Endothelial cell of umbilical vein (primary cell): ENCODE measurements at regions not wholly inside any gene's neighbourhood (a gene's known extent, or its start where the extent isn't known, plus 50 kb on each side); places are given as distances from the start of the nearest gene placed in this dataset.

ENCODE experiments used
- BruUV-seq: library from RNA; stranded (reverse); fragments of 400-500 nt; replicated peaks from 2 replicates; lab custom pipeline; 2021; lab: Mats Ljungman, UMichigan
- CTCF ChIA-PET: fragments of 300-600, 350-600 bp; sonication (Branson Sonifier 250); formaldehyde crosslinking; loops from one replicate; lab custom pipeline; 2021; ENCODE audit warnings: antibody characterized with exemption, inconsistent platforms; lab: Charles Lee
- POLR2A ChIA-PET: fragments of 300-600, 350-600 bp; sonication (Branson Sonifier 250); formaldehyde crosslinking; loops from one replicate; lab custom pipeline; 2021; ENCODE audit warnings: antibody characterized with exemption, inconsistent platforms; lab: Charles Lee
- DNase-seq: peaks from one replicate; pipeline ENCODE4 v3.0.0-alpha.2; 2011; ENCODE audit warnings: low read depth, low spot score
- FAIRE-seq: peaks from 2 replicates; lab custom pipeline; 2011; peaks lifted over from hg19 to GRCh38; lab: Jason Lieb, UNC
- H2AFZ ChIP-seq: 2 replicates; pipeline ENCODE4 v1.6.0; 2012; ENCODE audit warnings: low read depth, low read length, control low read depth, inconsistent platforms
- H3K27ac ChIP-seq: 2 replicates; pipeline ENCODE4 v1.5.1; 2011; ENCODE audit warnings: low read depth, mild to moderate bottlenecking, control low read depth, low read length, moderate library complexity; ENCODE audit not compliant: insufficient read depth
- H3K27me3 ChIP-seq, 2 experiments: 2 replicates each; pipeline versions ENCODE4 v1.6.0 to v1.6.1; 2011; ENCODE audit warnings: low read length in 2 of 2, mixed read lengths in 1 of 2; ENCODE audit not compliant: control insufficient read depth in 2 of 2, insufficient read depth in 2 of 2
- H3K36me3 ChIP-seq, 2 experiments: 2 replicates in 1 of 2; 3 replicates in 1 of 2; pipeline ENCODE4 v1.5.1; 2011; ENCODE audit warnings: low read length in 2 of 2, mild to moderate bottlenecking in 1 of 2, moderate library complexity in 1 of 2; ENCODE audit not compliant: control insufficient read depth in 2 of 2, insufficient read depth in 2 of 2; ENCODE audit errors: extremely low read depth in 1 of 2
- H3K4me1 ChIP-seq: 3 replicates; pipeline ENCODE4 v1.5.1; 2011; ENCODE audit warnings: mild to moderate bottlenecking, low read length; ENCODE audit not compliant: control insufficient read depth, insufficient read depth; ENCODE audit errors: extremely low read depth
- H3K4me2 ChIP-seq: 2 replicates; pipeline ENCODE4 v1.6.1; 2011; ENCODE audit warnings: low read length, control low read depth, mixed read lengths; ENCODE audit not compliant: insufficient read depth
- H3K4me3 ChIP-seq, 3 experiments: fragments of 200-600 bp in 1 of 3; sonication (generic), shearing (Covaris generic) in 1 of 3; replicated peaks in 1 of 3; 2 replicates each; pipeline ENCODE4 v1.5.1; 2011 to 2016; ENCODE audit warnings: control low read depth in 3 of 3, low read length in 3 of 3, mild to moderate bottlenecking in 2 of 3, inconsistent platforms in 1 of 3, low read depth in 1 of 3, moderate library complexity in 1 of 3; ENCODE audit not compliant: insufficient read depth in 1 of 3
- H3K79me2 ChIP-seq: 2 replicates; pipeline ENCODE4 v1.6.0; 2012; ENCODE audit warnings: low read length, inconsistent platforms; ENCODE audit not compliant: control insufficient read depth, insufficient read depth
- H3K9ac ChIP-seq: replicated peaks from 2 replicates; pipeline ENCODE3; 2011; ENCODE audit warnings: low read length, control low read depth; ENCODE audit not compliant: insufficient read depth; ENCODE audit errors: extremely low read depth
- H3K9me1 ChIP-seq: replicated peaks from 3 replicates; pipeline ENCODE4 v1.6.0; 2011; ENCODE audit warnings: mild to moderate bottlenecking, low read length; ENCODE audit not compliant: control insufficient read depth, insufficient read depth; ENCODE audit errors: extremely low read depth
- H3K9me3 ChIP-seq: replicated peaks from 2 replicates; pipeline ENCODE4 v1.5.1; 2012; ENCODE audit warnings: low read length, inconsistent platforms; ENCODE audit not compliant: control insufficient read depth, insufficient read depth
- H4K20me1 ChIP-seq: replicated peaks from 2 replicates; pipeline ENCODE3; 2011; ENCODE audit warnings: mild to moderate bottlenecking, low read length; ENCODE audit not compliant: control insufficient read depth, insufficient read depth; ENCODE audit errors: extremely low read depth
- EZH2 ChIP-seq: IDR thresholded peaks from 2 replicates; pipeline ENCODE4 v1.6.1; 2012; ENCODE audit warnings: borderline replicate concordance, low read depth, mild to moderate bottlenecking, moderate library complexity, low read length, inconsistent platforms; ENCODE audit not compliant: severe bottlenecking
- FOS ChIP-seq: IDR thresholded peaks from 2 replicates; pipeline ENCODE4 v1.6.1; 2011; ENCODE audit warnings: mild to moderate bottlenecking, low read length, moderate library complexity, borderline replicate concordance; ENCODE audit not compliant: insufficient read depth
- GATA2 ChIP-seq: IDR thresholded peaks from 2 replicates; pipeline ENCODE4 v1.7.0; 2011; ENCODE audit warnings: low read depth, mild to moderate bottlenecking, moderate library complexity, mixed read lengths, low read length; ENCODE audit not compliant: insufficient read length, insufficient read depth
- JUN ChIP-seq: IDR thresholded peaks from 2 replicates; pipeline ENCODE4 v1.6.1; 2011; ENCODE audit warnings: borderline replicate concordance, low read depth; ENCODE audit not compliant: insufficient read length, insufficient read depth
- MYC ChIP-seq: IDR thresholded peaks from one replicate; pipeline ENCODE4 v1.6.1; 2011; ENCODE audit warnings: mild to moderate bottlenecking, low read depth, low read length
- POLR2A ChIP-seq: IDR thresholded peaks from 2 replicates; pipeline ENCODE4 v1.6.1; 2012; ENCODE audit warnings: low read depth, mild to moderate bottlenecking, control low read depth, low read length
- POLR2AphosphoS5 ChIP-seq: IDR thresholded peaks from 2 replicates; pipeline ENCODE4 v1.6.1; 2012; ENCODE audit warnings: low read depth, mild to moderate bottlenecking, control low read depth, low read length, moderate library complexity; ENCODE audit not compliant: insufficient read depth
- dilution Hi-C: fragments of 300-500 bp; cut with MboI; formaldehyde crosslinking; loops from one replicate; pipeline ENCODE4 v1.15.0; 2019; ENCODE audit warnings: low sequenced_read_pairs; ENCODE audit not compliant: extremely low pct_ligation_motif_present
- intact Hi-C: fragments of 100-400 bp; cut with micrococcal nuclease; formaldehyde crosslinking; loops from one replicate; pipeline ENCODE4 v1.10.0; 2022
- TF ChIP-seq, protein P1 (sequence below), 2 donors: IDR thresholded peaks; 1 replicate in 1 of 2; 2 replicates in 1 of 2; pipeline ENCODE4 v1.5.1; 2011; ENCODE audit warnings: low read length in 2 of 2, mild to moderate bottlenecking in 2 of 2, moderate library complexity in 2 of 2, control low read depth in 1 of 2, inconsistent platforms in 1 of 2, low read depth in 1 of 2; ENCODE audit not compliant: insufficient read depth in 1 of 2; ENCODE audit errors: extremely low read depth in 1 of 2
- TF ChIP-seq, protein P2 (sequence below): IDR thresholded peaks from 2 replicates; pipeline ENCODE4 v1.6.1; 2011; ENCODE audit not compliant: insufficient read depth, insufficient read length

DNA sequence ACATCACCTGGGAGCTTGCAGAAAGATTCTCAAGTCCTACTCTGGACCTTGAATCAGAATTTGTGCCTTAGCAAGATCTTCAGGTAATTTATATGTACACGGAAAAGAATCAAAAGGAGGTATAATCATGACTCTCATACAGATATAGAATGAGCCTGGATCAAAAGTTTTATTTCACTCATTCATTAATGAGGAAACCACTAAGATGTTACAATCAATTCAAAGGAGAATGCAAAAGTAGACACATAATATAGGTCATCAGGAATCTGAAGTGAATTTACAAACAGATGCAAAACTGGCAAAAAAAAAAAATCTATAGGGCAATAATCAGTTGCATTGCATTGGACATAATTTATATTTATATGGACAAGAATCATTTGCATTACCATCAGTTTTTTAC is 195.4 kb upstream of the TLE3 start:
- Histone ChIP-seq H3K4me2 (no peak overlapping the region), H3K27me3 (peaks cover 0 to 5% of the 10 kb centered on the region in 2 experiments), H3K36me3 (no peaks in the 10 kb centered on the region), H3K4me3 (no peak overlapping the region), H3K9ac (no peak overlapping the region), H3K9me1 (no peaks in the 10 kb centered on the region), H4K20me1 (no peaks in the 10 kb centered on the region), H3K27ac (no peak overlapping the region), H3K9me3 (no peaks in the 10 kb centered on the region), H2AFZ (no peak overlapping the region), H3K4me1 (no peaks in the 10 kb centered on the region), H3K79me2 (no peaks in the 10 kb centered on the region)
- no peak for DNase-seq
- no peak for FAIRE-seq
- ChIA-PET POLR2A (no interaction called here), CTCF (no interaction called here)
- intact Hi-C loops (no loop called here), dilution Hi-C loops (no loop called here)
- BruUV-seq, result no TSS peak
- TF ChIP-seq MYC (no peak), POLR2AphosphoS5 (no peak), FOS (no peak), JUN (no peak), GATA2 (no peak), EZH2 (no peak), POLR2A (no peak)
- TF ChIP-seq, protein P1, sequence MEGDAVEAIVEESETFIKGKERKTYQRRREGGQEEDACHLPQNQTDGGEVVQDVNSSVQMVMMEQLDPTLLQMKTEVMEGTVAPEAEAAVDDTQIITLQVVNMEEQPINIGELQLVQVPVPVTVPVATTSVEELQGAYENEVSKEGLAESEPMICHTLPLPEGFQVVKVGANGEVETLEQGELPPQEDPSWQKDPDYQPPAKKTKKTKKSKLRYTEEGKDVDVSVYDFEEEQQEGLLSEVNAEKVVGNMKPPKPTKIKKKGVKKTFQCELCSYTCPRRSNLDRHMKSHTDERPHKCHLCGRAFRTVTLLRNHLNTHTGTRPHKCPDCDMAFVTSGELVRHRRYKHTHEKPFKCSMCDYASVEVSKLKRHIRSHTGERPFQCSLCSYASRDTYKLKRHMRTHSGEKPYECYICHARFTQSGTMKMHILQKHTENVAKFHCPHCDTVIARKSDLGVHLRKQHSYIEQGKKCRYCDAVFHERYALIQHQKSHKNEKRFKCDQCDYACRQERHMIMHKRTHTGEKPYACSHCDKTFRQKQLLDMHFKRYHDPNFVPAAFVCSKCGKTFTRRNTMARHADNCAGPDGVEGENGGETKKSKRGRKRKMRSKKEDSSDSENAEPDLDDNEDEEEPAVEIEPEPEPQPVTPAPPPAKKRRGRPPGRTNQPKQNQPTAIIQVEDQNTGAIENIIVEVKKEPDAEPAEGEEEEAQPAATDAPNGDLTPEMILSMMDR (IDR thresholded peaks at IDR 0.05; ENCODE audit: extremely low read depth in 1 of 2, insufficient read depth in 1 of 2, low read depth in 1 of 2, low read length in 2 of 2), result no peak
- TF ChIP-seq, protein P2, sequence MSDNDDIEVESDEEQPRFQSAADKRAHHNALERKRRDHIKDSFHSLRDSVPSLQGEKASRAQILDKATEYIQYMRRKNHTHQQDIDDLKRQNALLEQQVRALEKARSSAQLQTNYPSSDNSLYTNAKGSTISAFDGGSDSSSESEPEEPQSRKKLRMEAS, result no peak
